ENCODE measurements at regions not wholly inside any gene's neighbourhood (a gene's known extent, or its start where the extent isn't known, plus 50 kb on each side); places are given as distances from the start of the nearest gene placed in this dataset.
"Not testable (repeated sequence)": the region's sequence is repeated elsewhere in the genome, so short reads cannot be mapped to it uniquely, and the experiment has no call there.

- WGBS, 3 donors: 17 to 48% (median 38%) methylated on average over 4 of the region's 4 CpGs
- H3K27me3 ChIP-seq: no peaks in the 10 kb centered on the region
- H3K27ac ChIP-seq: no peak overlapping the region
- H3K9me3 ChIP-seq: no peaks in the 10 kb centered on the region
- H3K4me1 ChIP-seq (ENCODE audit: insufficient read depth): peaks cover 3% of the 10 kb centered on the region
- DNase-seq: no peak
- H3K36me3 ChIP-seq: no peaks in the 10 kb centered on the region
- intact Hi-C loops (cut with DNase I): no loop called here
- H3K4me3 ChIP-seq: no peak overlapping the region
- TF ChIP-seq CTCF (IDR thresholded peaks at IDR 0.05) (no peak), EP300 (IDR thresholded peaks at IDR 0.05) (no peak), POLR2A (IDR thresholded peaks at IDR 0.05) (no peak)
Observed at GRCh38 chr3:75329476-75330097, 334.5 kb upstream of the FRG2C start.

GRCh38 chr3:75330446-75330845, 333.7 kb upstream of the FRG2C start:
- H3K4me1 ChIP-seq (ENCODE audit: insufficient read depth); H3K9me3 ChIP-seq; H3K27ac ChIP-seq; intact Hi-C loops (cut with DNase I); DNase-seq; H3K36me3 ChIP-seq; H3K27me3 ChIP-seq; H3K4me3 ChIP-seq: not testable (repeated sequence)

- H3K4me1 ChIP-seq (ENCODE audit: insufficient read depth); intact Hi-C loops (cut with DNase I); H3K36me3 ChIP-seq; H3K4me3 ChIP-seq; DNase-seq; H3K27me3 ChIP-seq; H3K9me3 ChIP-seq; H3K27ac ChIP-seq: not testable (repeated sequence)
- 92 to 100% (median 100%) methylated on average over 1 of the region's 1 CpG for WGBS, 3 donors
Observed at GRCh38 chr3:75332090-75332489, 332.0 kb upstream of the FRG2C start.

GRCh38 chr3:75332794-75333193, 331.3 kb upstream of the FRG2C start:
- 2 to 13% (median 8%) methylated on average over 2 of the region's 2 CpGs for WGBS, 3 donors
- no peak for TF ChIP-seq CTCF (IDR thresholded peaks at IDR 0.05)
- no peak for TF ChIP-seq POLR2A (IDR thresholded peaks at IDR 0.05)
- no peak for TF ChIP-seq EP300 (IDR thresholded peaks at IDR 0.05)
- H3K27ac ChIP-seq: no peak overlapping the region

GRCh38 chr3:75334299-75334698, 329.8 kb upstream of the FRG2C start:
- Histone ChIP-seq H3K9me3 (no peaks in the 10 kb centered on the region), H3K36me3 (no peaks in the 10 kb centered on the region), H3K27me3 (no peaks in the 10 kb centered on the region), H3K4me1 (ENCODE audit: insufficient read depth) (peaks cover 3% of the 10 kb centered on the region), H3K4me3 (no peak overlapping the region), H3K27ac (no peak overlapping the region)
- intact Hi-C loops (cut with DNase I): no loop called here
- WGBS, 3 donors: 69 to 83% (median 77%) methylated on average over 3 of the region's 3 CpGs
- TF ChIP-seq EP300 (IDR thresholded peaks at IDR 0.05) (no peak), CTCF (IDR thresholded peaks at IDR 0.05) (no peak), POLR2A (IDR thresholded peaks at IDR 0.05) (no peak)
- DNase-seq: no peak

More at GRCh38 chr3:75332794-75333193, 331.3 kb upstream of the FRG2C start:
- no peaks in the 10 kb centered on the region for H3K36me3 ChIP-seq
- intact Hi-C loops (cut with DNase I): no loop called here
- no peaks in the 10 kb centered on the region for H3K27me3 ChIP-seq
- H3K4me1 ChIP-seq (ENCODE audit: insufficient read depth): peaks cover 3% of the 10 kb centered on the region
- no peak overlapping the region for H3K4me3 ChIP-seq
- DNase-seq: peak in 1 of 5 donors; percentile 55
- H3K9me3 ChIP-seq: no peaks in the 10 kb centered on the region
